H9 (cell line): ENCODE measurements at regions not wholly inside any gene's neighbourhood (a gene's known extent, or its start where the extent isn't known, plus 50 kb on each side); places are given as distances from the start of the nearest gene placed in this dataset.

Experiments used
- DNase-seq: peaks from one replicate; pipeline ENCODE4 v3.0.0-alpha.2; 2017
- H2AFZ ChIP-seq: one replicate; pipeline ENCODE4 v1.6.1; 2013; ENCODE audit warnings: mild to moderate bottlenecking, low read length, control low read depth, moderate library complexity
- H2AK5ac ChIP-seq: 2 replicates; pipeline ENCODE4 v1.6.1; 2013; ENCODE audit warnings: low read length, control low read depth, mixed read lengths; ENCODE audit not compliant: insufficient read length
- H2BK120ac ChIP-seq: one replicate; pipeline ENCODE4 v1.6.1; 2013; ENCODE audit warnings: low read depth, mild to moderate bottlenecking, low read length, control low read depth, inconsistent platforms; ENCODE audit not compliant: poor library complexity, severe bottlenecking
- H2BK12ac ChIP-seq: 2 replicates; pipeline ENCODE4 v1.6.1; 2013; ENCODE audit warnings: low read length, control low read depth, mixed read lengths, low read depth; ENCODE audit not compliant: insufficient read length
- H2BK15ac ChIP-seq: 2 replicates; pipeline ENCODE4 v1.6.1; 2013; ENCODE audit warnings: low read depth, low read length, control low read depth
- H2BK20ac ChIP-seq: one replicate; pipeline ENCODE4 v1.6.1; 2013; ENCODE audit warnings: low read depth, mild to moderate bottlenecking, low read length, control low read depth, inconsistent platforms; ENCODE audit not compliant: poor library complexity, severe bottlenecking
- H2BK5ac ChIP-seq: 2 replicates; pipeline ENCODE4 v1.6.1; 2013; ENCODE audit warnings: low read length, control low read depth, mixed read lengths; ENCODE audit not compliant: insufficient read length
- H3K14ac ChIP-seq: 2 replicates; pipeline ENCODE4 v1.6.1; 2013; ENCODE audit warnings: low read length, control low read depth; ENCODE audit not compliant: insufficient read depth
- H3K18ac ChIP-seq: 2 replicates; pipeline ENCODE4 v1.6.1; 2013; ENCODE audit warnings: low read depth, mild to moderate bottlenecking, mixed read lengths, low read length, control low read depth; ENCODE audit not compliant: insufficient read length
- H3K23ac ChIP-seq: 2 replicates; pipeline ENCODE4 v1.6.1; 2013; ENCODE audit warnings: low read length, control low read depth, mixed read lengths, low read depth; ENCODE audit not compliant: insufficient read length
- H3K23me2 ChIP-seq: 2 replicates; pipeline ENCODE4 v1.6.1; 2013; ENCODE audit warnings: low read depth, mild to moderate bottlenecking, mixed read lengths, low read length, control low read depth; ENCODE audit not compliant: insufficient read length, poor library complexity, severe bottlenecking
- H3K27ac ChIP-seq: 2 replicates; pipeline ENCODE4 v1.5.1; 2013; ENCODE audit warnings: low read length, control low read depth, mixed read lengths, low read depth; ENCODE audit not compliant: insufficient read length
- H3K27me3 ChIP-seq: 2 replicates; pipeline ENCODE4 v1.6.1; 2013; ENCODE audit warnings: low read length, control low read depth, inconsistent platforms; ENCODE audit not compliant: insufficient read depth
- H3K4ac ChIP-seq: 2 replicates; pipeline ENCODE4 v1.6.1; 2013; ENCODE audit warnings: low read depth, mild to moderate bottlenecking, control low read depth, inconsistent platforms, low read length, moderate library complexity
- H3K4me1 ChIP-seq: 2 replicates; pipeline ENCODE4 v1.6.1; 2013; ENCODE audit warnings: low read length, control low read depth, inconsistent platforms; ENCODE audit not compliant: insufficient read depth
- H3K4me2 ChIP-seq: 2 replicates; pipeline ENCODE4 v1.6.1; 2013; ENCODE audit warnings: low read length, control low read depth, mixed read lengths; ENCODE audit not compliant: insufficient read length, insufficient read depth
- H3K56ac ChIP-seq: 2 replicates; pipeline ENCODE4 v1.6.1; 2013; ENCODE audit warnings: low read depth, mild to moderate bottlenecking, mixed read lengths, low read length, control low read depth; ENCODE audit not compliant: insufficient read length
- H3K79me1 ChIP-seq: 2 replicates; pipeline ENCODE4 v1.6.1; 2013; ENCODE audit warnings: low read depth, mild to moderate bottlenecking, moderate library complexity, low read length, control low read depth, inconsistent platforms; ENCODE audit not compliant: insufficient read depth, poor library complexity, severe bottlenecking
- H3K79me2 ChIP-seq: 2 replicates; pipeline ENCODE4 v1.6.1; 2013; ENCODE audit warnings: low read length, control low read depth, inconsistent platforms; ENCODE audit not compliant: insufficient read depth
- H3K9ac ChIP-seq: 2 replicates; pipeline ENCODE4 v1.6.1; 2013; ENCODE audit warnings: low read length, control low read depth, mixed read lengths; ENCODE audit not compliant: insufficient read length; ENCODE audit errors: extremely low read depth
- H3K9me3 ChIP-seq: one replicate; pipeline ENCODE4 v1.6.1; 2013; ENCODE audit warnings: low read depth, low read length, inconsistent platforms; ENCODE audit not compliant: control insufficient read depth
- H3T11ph ChIP-seq: one replicate; pipeline ENCODE4 v1.6.1; 2013; ENCODE audit warnings: mild to moderate bottlenecking, low read length, control low read depth, inconsistent platforms
- H4K20me1 ChIP-seq: one replicate; pipeline ENCODE4 v1.6.1; 2013; ENCODE audit not compliant: control insufficient read depth, insufficient read length, insufficient read depth
- H4K5ac ChIP-seq: 2 replicates; pipeline ENCODE4 v1.6.1; 2013; ENCODE audit warnings: low read depth, mild to moderate bottlenecking, mixed read lengths, low read length, control low read depth; ENCODE audit not compliant: insufficient read length
- H4K8ac ChIP-seq: replicated peaks from 2 replicates; pipeline ENCODE4 v1.6.1; 2013; ENCODE audit warnings: low read length, control low read depth, mixed read lengths, low read depth; ENCODE audit not compliant: insufficient read length
- H4K91ac ChIP-seq: 2 replicates; pipeline ENCODE4 v1.6.1; 2013; ENCODE audit warnings: low read depth, mild to moderate bottlenecking, moderate library complexity, mixed read lengths, low read length, control low read depth; ENCODE audit not compliant: insufficient read length
- H3K27ac Mint-ChIP-seq, 3 experiments: 2 replicates in 2 of 3; 3 replicates in 1 of 3; pipeline ENCODE4 v1.8.0; 2020 to 2021; ENCODE audit warnings: mixed read lengths in 3 of 3, mild to moderate bottlenecking in 1 of 3, moderate library complexity in 1 of 3
- H3K27me3 Mint-ChIP-seq: 2 replicates; pipeline ENCODE4 v1.8.0; 2021; ENCODE audit warnings: low read depth, mild to moderate bottlenecking, moderate library complexity, mixed read lengths
- H3K36me3 Mint-ChIP-seq, 3 experiments: 2 replicates in 2 of 3; 3 replicates in 1 of 3; pipeline ENCODE4 v1.8.0; 2020 to 2021; ENCODE audit warnings: low read depth in 3 of 3, mixed read lengths in 3 of 3; ENCODE audit not compliant: insufficient read depth in 1 of 3
- H3K4me1 Mint-ChIP-seq, 2 experiments: 2 replicates each; pipeline ENCODE4 v1.8.0; 2020; ENCODE audit warnings: mixed read lengths in 2 of 2
- H3K4me3 Mint-ChIP-seq, 2 experiments: 2 replicates in 1 of 2; 3 replicates in 1 of 2; pipeline ENCODE4 v1.8.0; 2020 to 2021; ENCODE audit warnings: mild to moderate bottlenecking in 2 of 2, mixed read lengths in 2 of 2, moderate library complexity in 1 of 2
- H3K9me3 Mint-ChIP-seq, 2 experiments: 2 replicates in 1 of 2; 3 replicates in 1 of 2; pipeline ENCODE4 v1.8.0; 2020; ENCODE audit warnings: mild to moderate bottlenecking in 2 of 2, mixed read lengths in 2 of 2, moderate library complexity in 1 of 2
- CTCF ChIP-seq: fragments of 200-600 bp; sonication (generic); conservative IDR thresholded peaks from 3 replicates; pipeline ENCODE4 v1.8.0; 2021; ENCODE audit warnings: antibody characterized with exemption, mild to moderate bottlenecking
- WGBS: extraction: QIAGEN DNeasy Blood & Tissue Kit; methylation state at CpG from one replicate; pipeline ENCODE4 v1.1.7; 2013; ENCODE audit warnings: missing lambda C conversion rate, low lambda C conversion rate, mixed read lengths; ENCODE audit not compliant: insufficient read length; ENCODE audit errors: extremely low coverage; 5-methylcytosine and 5-hydroxymethylcytosine counted together

- Histone ChIP-seq H2BK20ac (no peak overlapping the region), H2AFZ (no peak overlapping the region), H2AK5ac (no peak overlapping the region), H2BK12ac (no peak overlapping the region), H4K5ac (no peak overlapping the region), H3K79me2 (no peaks in the 10 kb centered on the region), H3K27me3 (no peaks in the 10 kb centered on the region), H3K56ac (no peak overlapping the region), H2BK5ac (no peak overlapping the region), H3K27ac (no peak overlapping the region), H3K4me2 (no peak overlapping the region), H3K79me1 (no peaks in the 10 kb centered on the region), H3K18ac (no peak overlapping the region), H3K9me3 (no peaks in the 10 kb centered on the region), H3K23ac (no peak overlapping the region), H4K20me1 (no peaks in the 10 kb centered on the region), H2BK15ac (no peak overlapping the region), H3K9ac (no peak overlapping the region), H3K4ac (no peak overlapping the region), H3K14ac (no peak overlapping the region), H3K23me2 (no peaks in the 10 kb centered on the region), H4K91ac (no peak overlapping the region), H2BK120ac (no peak overlapping the region), H4K8ac (no peak overlapping the region), H3T11ph (no peak overlapping the region), H3K4me1 (no peaks in the 10 kb centered on the region)
- Mint-ChIP-seq H3K27me3 (peaks cover 2% of the 10 kb centered on the region), H3K4me3 (no peak overlapping the region), H3K4me1 (no peaks in the 10 kb centered on the region), H3K36me3 (no peaks in the 10 kb centered on the region; a peak in 1 of 7 replicates), H3K9me3 (peaks cover 2 to 3% of the 10 kb centered on the region in 2 experiments; a peak in 2 of 5 replicates), H3K27ac (no peak overlapping the region)
- TF ChIP-seq CTCF: no peak
- no CpG with 5 or more reads among the region's 5 CpGs for WGBS
- DNase-seq: peak; percentile 8
These were observed 190.0 kb downstream of the PTPN20 start for GRCh38 chr10:47101196-47101595.
